ENCODE measurements at regions not wholly inside any gene's neighbourhood (a gene's known extent, or its start where the extent isn't known, plus 50 kb on each side); places are given as distances from the start of the nearest gene placed in this dataset.
"Not testable (repeated sequence)": the region's sequence is repeated elsewhere in the genome, so short reads cannot be mapped to it uniquely, and the experiment has no call there.

GRCh38 chr13:52324831-52325230, 81.1 kb downstream of the THSD1 start:
- not testable (repeated sequence) for H3K9me3 ChIP-seq (ENCODE audit: insufficient read depth, low read depth, low read length); H3K27ac ChIP-seq (ENCODE audit: low read depth, low read length); H3K4me3 ChIP-seq (ENCODE audit: low read length); H3K9ac ChIP-seq (ENCODE audit: low read depth, low read length); H3K27me3 ChIP-seq (ENCODE audit: insufficient read depth, low read length); H3K36me3 ChIP-seq (ENCODE audit: insufficient read depth, low read length); H3K4me1 ChIP-seq (ENCODE audit: insufficient read depth, low read length)
- no CpG with 5 or more reads among the region's 2 CpGs for WGBS

GRCh38 chr13:52319876-52320275, 86.1 kb downstream of the THSD1 start:
- Histone ChIP-seq H3K9me3 (ENCODE audit: insufficient read depth, low read depth, low read length) (no peaks in the 10 kb centered on the region), H3K9ac (ENCODE audit: low read depth, low read length) (no peak overlapping the region), H3K4me1 (ENCODE audit: insufficient read depth, low read length) (no peaks in the 10 kb centered on the region), H3K4me3 (ENCODE audit: low read length) (no peak overlapping the region), H3K27ac (ENCODE audit: low read depth, low read length) (no peak overlapping the region), H3K27me3 (ENCODE audit: insufficient read depth, low read length) (no peaks in the 10 kb centered on the region), H3K36me3 (ENCODE audit: insufficient read depth, low read length) (no peaks in the 10 kb centered on the region)
- 74% methylated on average over 2 of the region's 2 CpGs for WGBS

GRCh38 chr13:52309833-52310232, 96.1 kb downstream of the THSD1 start:
- H3K9me3 ChIP-seq (ENCODE audit: insufficient read depth, low read depth, low read length); H3K9ac ChIP-seq (ENCODE audit: low read depth, low read length); H3K4me1 ChIP-seq (ENCODE audit: insufficient read depth, low read length); H3K27me3 ChIP-seq (ENCODE audit: insufficient read depth, low read length); H3K4me3 ChIP-seq (ENCODE audit: low read length); H3K27ac ChIP-seq (ENCODE audit: low read depth, low read length); H3K36me3 ChIP-seq (ENCODE audit: insufficient read depth, low read length): not testable (repeated sequence)
- 88% methylated on average over 6 of the region's 6 CpGs for WGBS

GRCh38 chr13:52306336-52306735, 99.6 kb downstream of the THSD1 start:
- not testable (repeated sequence) for H3K9ac ChIP-seq (ENCODE audit: low read depth, low read length); H3K4me3 ChIP-seq (ENCODE audit: low read length); H3K36me3 ChIP-seq (ENCODE audit: insufficient read depth, low read length); H3K27ac ChIP-seq (ENCODE audit: low read depth, low read length); H3K9me3 ChIP-seq (ENCODE audit: insufficient read depth, low read depth, low read length); H3K4me1 ChIP-seq (ENCODE audit: insufficient read depth, low read length); H3K27me3 ChIP-seq (ENCODE audit: insufficient read depth, low read length)
- no CpG with 5 or more reads among the region's 1 CpG for WGBS

- not testable (repeated sequence) for H3K4me1 ChIP-seq (ENCODE audit: insufficient read depth, low read length); H3K9ac ChIP-seq (ENCODE audit: low read depth, low read length); H3K9me3 ChIP-seq (ENCODE audit: insufficient read depth, low read depth, low read length); H3K27ac ChIP-seq (ENCODE audit: low read depth, low read length); H3K4me3 ChIP-seq (ENCODE audit: low read length); H3K36me3 ChIP-seq (ENCODE audit: insufficient read depth, low read length); H3K27me3 ChIP-seq (ENCODE audit: insufficient read depth, low read length)
- WGBS, result 93% methylated on average over 1 of the region's 1 CpG
Measured at GRCh38 chr13:52303098-52303497, 102.9 kb downstream of the THSD1 start.

GRCh38 chr13:52302688-52303087, 103.3 kb downstream of the THSD1 start:
- H3K9me3 ChIP-seq (ENCODE audit: insufficient read depth, low read depth, low read length); H3K36me3 ChIP-seq (ENCODE audit: insufficient read depth, low read length); H3K27ac ChIP-seq (ENCODE audit: low read depth, low read length); H3K4me3 ChIP-seq (ENCODE audit: low read length); H3K4me1 ChIP-seq (ENCODE audit: insufficient read depth, low read length); H3K9ac ChIP-seq (ENCODE audit: low read depth, low read length); H3K27me3 ChIP-seq (ENCODE audit: insufficient read depth, low read length): not testable (repeated sequence)
- 100% methylated on average over 1 of the region's 6 CpGs for WGBS

- not testable (repeated sequence) for H3K9me3 ChIP-seq (ENCODE audit: insufficient read depth, low read depth, low read length); H3K4me1 ChIP-seq (ENCODE audit: insufficient read depth, low read length); H3K27me3 ChIP-seq (ENCODE audit: insufficient read depth, low read length); H3K4me3 ChIP-seq (ENCODE audit: low read length); H3K27ac ChIP-seq (ENCODE audit: low read depth, low read length); H3K36me3 ChIP-seq (ENCODE audit: insufficient read depth, low read length); H3K9ac ChIP-seq (ENCODE audit: low read depth, low read length)
- 100% methylated on average over 4 of the region's 4 CpGs for WGBS
Measured at GRCh38 chr13:52301810-52302400, 104.1 kb downstream of the THSD1 start.

GRCh38 chr13:52298079-52298661, 107.8 kb downstream of the THSD1 start:
- H3K27me3 ChIP-seq (ENCODE audit: insufficient read depth, low read length); H3K4me1 ChIP-seq (ENCODE audit: insufficient read depth, low read length); H3K27ac ChIP-seq (ENCODE audit: low read depth, low read length); H3K9me3 ChIP-seq (ENCODE audit: insufficient read depth, low read depth, low read length); H3K9ac ChIP-seq (ENCODE audit: low read depth, low read length); H3K4me3 ChIP-seq (ENCODE audit: low read length); H3K36me3 ChIP-seq (ENCODE audit: insufficient read depth, low read length): not testable (repeated sequence)
- 93% methylated on average over 1 of the region's 5 CpGs for WGBS

GRCh38 chr13:52288891-52289290, 117.1 kb downstream of the THSD1 start:
- WGBS, result no CpG with 5 or more reads among the region's 6 CpGs
- not testable (repeated sequence) for H3K27ac ChIP-seq (ENCODE audit: low read depth, low read length); H3K36me3 ChIP-seq (ENCODE audit: insufficient read depth, low read length); H3K27me3 ChIP-seq (ENCODE audit: insufficient read depth, low read length); H3K9ac ChIP-seq (ENCODE audit: low read depth, low read length); H3K9me3 ChIP-seq (ENCODE audit: insufficient read depth, low read depth, low read length); H3K4me3 ChIP-seq (ENCODE audit: low read length); H3K4me1 ChIP-seq (ENCODE audit: insufficient read depth, low read length)

- not testable (repeated sequence) for H3K4me3 ChIP-seq (ENCODE audit: low read length); H3K36me3 ChIP-seq (ENCODE audit: insufficient read depth, low read length); H3K27ac ChIP-seq (ENCODE audit: low read depth, low read length); H3K9me3 ChIP-seq (ENCODE audit: insufficient read depth, low read depth, low read length); H3K27me3 ChIP-seq (ENCODE audit: insufficient read depth, low read length); H3K9ac ChIP-seq (ENCODE audit: low read depth, low read length); H3K4me1 ChIP-seq (ENCODE audit: insufficient read depth, low read length)
- WGBS, result 100% methylated on average over 2 of the region's 2 CpGs
Measured at GRCh38 chr13:52281387-52281786, 122.0 kb upstream of the NEK3 start.

GRCh38 chr13:52279408-52279807, 120.0 kb upstream of the NEK3 start:
- WGBS, result no CpG with 5 or more reads among the region's 1 CpG
- H3K27me3 ChIP-seq (ENCODE audit: insufficient read depth, low read length); H3K36me3 ChIP-seq (ENCODE audit: insufficient read depth, low read length); H3K9ac ChIP-seq (ENCODE audit: low read depth, low read length); H3K27ac ChIP-seq (ENCODE audit: low read depth, low read length); H3K4me3 ChIP-seq (ENCODE audit: low read length); H3K9me3 ChIP-seq (ENCODE audit: insufficient read depth, low read depth, low read length); H3K4me1 ChIP-seq (ENCODE audit: insufficient read depth, low read length): not testable (repeated sequence)

- H3K9me3 ChIP-seq (ENCODE audit: insufficient read depth, low read depth, low read length); H3K27me3 ChIP-seq (ENCODE audit: insufficient read depth, low read length); H3K36me3 ChIP-seq (ENCODE audit: insufficient read depth, low read length); H3K9ac ChIP-seq (ENCODE audit: low read depth, low read length); H3K4me3 ChIP-seq (ENCODE audit: low read length); H3K27ac ChIP-seq (ENCODE audit: low read depth, low read length); H3K4me1 ChIP-seq (ENCODE audit: insufficient read depth, low read length): not testable (repeated sequence)
- 98% methylated on average over 20 of the region's 24 CpGs for WGBS
Measured at GRCh38 chr13:52254299-52254698, 94.9 kb upstream of the NEK3 start.
